Stimulated activated CD4-positive, alpha-beta T cell treated with anti-CD3 and anti-CD28 coated beads, Interleukin-2, amount 100 ng/mL, for 4 hours (primary cell): ENCODE measurements at regions not wholly inside any gene's neighbourhood (a gene's known extent, or its start where the extent isn't known, plus 50 kb on each side); places are given as distances from the start of the nearest gene placed in this dataset.

Experiments used
- DNase-seq: peaks from one replicate; pipeline ENCODE4 v3.0.0-alpha.2; 2020; ENCODE audit warnings: low read depth

GRCh38 chr1:164310166-164310565, 248.8 kb upstream of the PBX1 start:
- no peak for DNase-seq

GRCh38 chr1:164311377-164311776, 247.6 kb upstream of the PBX1 start:
- no peak for DNase-seq

DNA sequence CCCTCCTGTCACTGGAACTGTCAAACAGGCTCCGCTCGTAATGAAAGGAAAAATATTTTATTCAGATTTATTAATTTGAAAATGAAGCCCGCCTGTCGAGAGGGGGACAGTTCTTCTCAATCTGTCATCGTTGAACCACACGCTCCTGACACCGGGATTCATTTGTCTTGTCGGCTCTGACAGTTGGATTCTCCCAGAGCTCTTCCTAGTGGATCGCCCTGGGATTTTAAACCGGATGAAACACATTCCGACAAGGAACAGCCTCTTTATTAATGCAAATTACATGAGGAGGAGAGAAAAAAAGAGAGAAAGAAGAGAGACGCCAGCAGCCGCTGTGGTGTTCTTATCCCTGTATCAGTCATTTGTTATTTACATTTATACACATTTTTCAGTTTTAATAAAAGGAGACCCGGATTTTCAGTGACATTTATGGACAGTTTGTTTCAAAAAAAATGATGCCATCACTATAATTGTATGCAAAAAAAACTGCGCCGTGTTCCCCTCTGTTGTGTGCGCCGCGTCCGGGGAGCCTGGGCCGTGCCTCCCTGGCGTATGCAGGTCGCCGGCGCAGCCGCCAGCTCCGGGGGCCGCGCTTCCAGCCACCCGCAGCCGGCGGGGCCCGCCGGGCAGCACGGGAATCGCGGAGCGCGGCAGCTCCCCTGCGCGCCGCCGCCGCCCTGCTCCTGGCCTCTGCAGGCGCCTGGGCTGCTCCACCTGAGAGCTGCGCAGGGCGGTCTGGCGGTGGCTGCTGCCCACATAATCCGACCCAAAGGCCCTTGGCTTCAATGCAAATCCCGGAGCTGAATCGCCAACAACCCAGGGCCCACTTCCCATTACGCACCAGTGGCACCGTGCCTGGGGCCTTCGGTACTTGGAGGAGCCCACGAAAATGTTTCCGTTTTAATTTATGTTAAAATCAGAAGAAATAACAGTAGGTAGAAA, 237.9 kb upstream of the PBX1 start:
- no peak for DNase-seq

DNA sequence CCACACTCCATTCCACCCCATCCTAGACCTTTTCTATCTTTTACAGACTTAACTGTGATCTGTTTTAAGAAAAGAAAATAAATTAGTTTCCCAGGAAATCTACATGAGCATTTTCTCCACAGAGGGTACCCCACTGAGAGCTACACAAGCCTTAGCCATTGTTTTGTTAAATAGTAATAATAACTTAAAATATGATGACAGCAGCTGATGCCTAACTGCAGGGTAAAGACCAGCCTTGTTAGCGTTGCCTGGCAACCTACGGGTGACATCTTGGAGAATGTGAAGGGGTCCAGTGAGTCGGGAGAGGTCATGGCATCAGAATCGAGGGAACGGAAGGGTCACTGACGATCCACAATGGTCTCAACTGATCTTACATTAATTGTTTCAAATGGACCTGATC, 233.2 kb upstream of the PBX1 start:
- DNase-seq = no peak

- DNase-seq = no peak
These were observed 225.6 kb upstream of the PBX1 start for GRCh38 chr1:164333387-164333786.

- DNase-seq = no peak
These were observed 221.6 kb upstream of the PBX1 start for GRCh38 chr1:164337394-164337793.

GRCh38 chr1:164337885-164338284, 221.1 kb upstream of the PBX1 start:
- DNase-seq = no peak

DNA sequence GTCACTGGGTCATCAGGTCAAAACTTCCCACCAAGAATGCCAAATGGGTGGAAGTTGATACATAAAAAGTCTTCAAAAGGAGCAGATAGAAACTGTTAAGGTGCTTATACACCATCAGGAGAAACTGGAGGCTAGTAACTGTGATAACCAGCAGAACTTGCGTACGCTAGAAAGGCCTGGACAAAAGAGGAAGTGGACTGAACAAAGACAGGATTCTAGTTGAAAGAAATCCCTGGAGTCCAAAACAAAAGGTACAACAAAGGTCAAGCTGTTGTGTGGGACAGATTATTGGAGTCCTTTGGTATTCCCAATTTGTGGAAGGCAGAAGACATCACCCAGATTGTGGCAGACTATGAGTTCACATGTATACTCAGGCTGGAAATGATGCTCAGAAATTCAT, 215.8 kb upstream of the PBX1 start:
- no peak for DNase-seq

DNA sequence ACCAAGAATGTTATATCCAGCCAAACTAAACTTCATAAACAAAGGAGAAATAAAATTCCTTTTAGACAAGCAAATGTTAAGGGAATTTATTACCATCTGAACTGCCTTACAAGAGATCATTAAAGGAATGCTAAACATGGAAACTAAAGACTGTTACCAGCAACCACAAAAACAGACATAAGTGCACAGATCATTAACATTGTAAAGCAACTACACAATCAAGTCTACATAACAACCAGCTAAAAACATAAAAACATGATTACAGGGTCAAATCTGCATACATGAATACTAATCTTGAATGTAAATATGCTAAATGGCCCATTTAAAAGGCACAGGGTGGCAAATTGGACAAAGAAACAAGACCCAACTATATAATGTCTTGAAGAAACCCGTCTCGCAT, 211.0 kb upstream of the PBX1 start:
- DNase-seq = no peak

DNA sequence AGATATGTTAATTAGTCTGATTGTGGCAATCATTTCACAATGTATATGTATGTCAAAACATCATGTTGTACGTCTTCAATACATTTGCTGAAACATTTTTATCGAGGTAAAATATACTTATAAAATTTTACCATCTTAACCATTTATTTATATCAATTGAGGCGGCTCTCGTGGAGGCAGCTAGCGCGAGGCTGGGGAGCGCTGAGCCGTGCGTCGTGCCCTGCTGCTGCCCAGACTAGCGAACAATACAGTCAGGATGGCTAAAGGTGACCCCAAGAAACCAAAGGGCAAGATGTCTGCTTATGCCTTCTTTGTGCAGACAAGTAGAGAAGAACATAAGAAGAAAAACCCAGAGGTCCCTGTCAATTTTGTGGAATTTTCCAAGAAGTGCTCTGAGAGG, 202.5 kb upstream of the PBX1 start:
- DNase-seq = no peak

DNA sequence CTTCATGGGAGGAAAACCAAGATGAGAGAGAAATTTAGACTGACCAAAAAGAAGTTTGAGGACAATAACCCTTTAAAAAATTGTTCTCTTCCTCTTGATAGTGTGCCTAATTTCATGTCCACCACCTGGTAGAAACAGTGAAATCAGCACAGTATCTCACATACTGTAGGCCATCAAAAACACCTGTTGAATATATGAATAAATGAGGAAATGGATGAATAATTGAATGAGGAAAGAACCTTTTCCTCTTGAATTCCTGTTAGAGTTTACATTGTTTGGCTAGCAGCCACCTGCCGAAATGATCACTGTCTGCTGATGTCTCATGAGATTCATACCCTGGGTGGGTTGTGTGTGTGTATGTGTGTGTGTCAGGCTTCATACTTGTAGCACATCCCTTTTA, 198.7 kb upstream of the PBX1 start:
- DNase-seq = no peak

DNA sequence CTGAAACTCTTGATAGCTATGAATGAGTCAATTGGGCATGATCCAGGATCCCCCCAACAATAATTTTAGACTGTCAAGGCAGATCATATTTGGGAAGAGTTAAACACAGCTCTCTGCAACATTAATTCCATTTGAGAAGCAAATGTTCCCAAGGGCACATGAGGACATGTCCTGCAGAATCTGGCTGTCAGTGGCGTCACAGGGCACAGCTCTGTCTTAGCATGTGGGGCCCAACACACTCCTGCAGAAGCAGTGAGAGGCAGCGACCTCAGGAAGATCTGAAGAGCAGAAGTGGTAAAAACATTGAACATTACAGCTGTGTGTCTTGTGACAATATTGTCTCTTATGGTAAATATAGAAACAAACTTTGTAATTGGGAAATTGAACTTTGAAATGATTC, 197.1 kb upstream of the PBX1 start:
- DNase-seq = no peak

DNA sequence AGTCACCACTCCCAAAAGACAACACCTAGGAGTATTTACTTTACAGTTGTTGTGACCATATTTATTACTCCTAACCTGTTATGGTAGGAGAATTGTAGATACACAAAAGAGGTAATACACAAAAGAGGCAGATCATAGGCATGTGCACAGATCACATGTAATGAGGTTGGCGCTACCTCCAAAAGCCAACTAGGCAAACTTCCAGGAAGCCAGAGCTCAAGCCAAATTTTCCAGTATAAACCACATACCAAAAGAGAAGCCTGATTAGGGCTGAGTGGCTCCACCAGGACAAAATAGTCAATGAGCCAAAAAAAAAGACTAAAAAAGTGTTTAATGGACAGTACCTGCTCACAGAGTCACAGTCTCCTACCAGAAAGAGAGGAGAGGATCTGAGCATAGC, 195.0 kb upstream of the PBX1 start:
- no peak for DNase-seq

- no peak for DNase-seq
These were observed 193.0 kb upstream of the PBX1 start for GRCh38 chr1:164366014-164366413.

- DNase-seq = no peak
These were observed 189.2 kb upstream of the PBX1 start for GRCh38 chr1:164369698-164370365.

- no peak for DNase-seq
These were observed 178.1 kb upstream of the PBX1 start for GRCh38 chr1:164380893-164381292.

- DNase-seq = no peak
These were observed 176.6 kb upstream of the PBX1 start for GRCh38 chr1:164382384-164382783.

DNA sequence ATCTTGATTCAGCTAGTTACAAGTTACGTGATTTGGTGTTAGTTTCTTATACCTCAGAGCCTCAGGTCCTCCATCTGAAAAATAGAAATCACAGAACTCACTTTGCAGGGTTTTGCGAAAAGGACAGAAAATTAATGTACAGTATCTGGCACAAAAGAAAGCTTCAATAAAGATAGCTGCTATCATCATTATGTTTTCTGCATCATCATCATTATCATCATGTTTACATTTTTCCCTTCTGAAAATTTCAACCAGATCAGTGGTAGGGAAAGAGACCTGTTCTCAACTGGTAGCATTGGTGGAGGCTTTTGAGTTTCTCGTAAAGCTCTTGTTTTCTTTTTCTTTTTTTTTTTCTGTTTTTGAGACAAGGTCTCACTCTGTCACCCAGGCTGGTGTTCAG, 174.7 kb upstream of the PBX1 start:
- no peak for DNase-seq

DNA sequence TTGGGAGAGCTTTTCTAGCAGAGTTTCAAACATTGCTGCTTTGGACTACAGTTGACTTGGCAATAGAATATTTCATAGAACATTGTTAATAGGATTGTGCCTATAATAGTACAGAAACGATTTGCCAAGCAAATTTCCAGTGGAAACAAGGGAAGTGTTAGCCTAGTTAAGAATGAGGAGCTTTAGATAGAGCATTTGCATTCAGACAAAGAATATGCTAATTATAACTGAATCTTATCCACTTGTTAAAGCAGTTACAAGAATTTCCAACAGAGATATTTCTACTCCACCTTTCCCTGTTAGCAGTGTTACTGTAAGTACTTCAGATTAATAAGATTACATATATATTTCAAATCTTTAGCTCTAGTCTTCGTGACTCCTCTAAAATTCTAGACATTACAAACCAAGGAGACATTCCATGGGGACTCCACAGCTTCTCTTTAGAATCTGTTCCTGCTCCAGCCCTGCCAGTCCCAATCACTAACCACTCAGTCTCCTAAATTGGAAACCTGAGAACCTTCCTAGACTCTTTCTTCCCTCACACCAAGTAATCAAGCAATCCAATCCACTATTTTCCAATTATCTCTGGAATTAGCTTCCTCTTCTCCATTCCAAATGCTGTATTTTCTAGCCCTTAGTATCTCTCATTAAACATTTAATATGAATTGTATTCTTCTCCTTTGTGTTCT, 141.8 kb upstream of the PBX1 start:
- DNase-seq = no peak

GRCh38 chr1:164423136-164423535, 135.8 kb upstream of the PBX1 start:
- DNase-seq = no peak

GRCh38 chr1:164433141-164433817, 125.7 kb upstream of the PBX1 start:
- no peak for DNase-seq

GRCh38 chr1:164433818-164434170, 125.2 kb upstream of the PBX1 start:
- DNase-seq = no peak

DNA sequence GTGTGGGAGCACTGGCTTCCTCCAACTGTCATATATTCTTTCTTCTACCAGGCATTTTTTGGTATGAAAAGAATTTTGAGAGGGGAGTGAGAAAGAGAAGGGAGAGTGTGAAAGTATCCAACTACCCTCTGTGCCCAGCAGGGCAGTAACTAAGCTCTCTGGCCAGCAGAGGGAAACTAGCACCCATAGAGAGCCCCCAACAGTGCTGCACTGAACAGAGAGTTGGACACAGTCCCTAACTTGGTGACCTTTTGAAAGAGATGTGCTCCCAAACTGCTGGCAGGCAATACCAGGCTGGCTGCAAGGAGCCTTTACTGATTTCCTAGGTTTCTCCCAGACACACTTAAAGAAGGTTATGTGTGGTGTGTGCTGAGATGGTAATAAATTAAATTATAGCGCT, 118.8 kb upstream of the PBX1 start:
- DNase-seq = no peak
